H9 (cell line): ENCODE measurements at regions not wholly inside any gene's neighbourhood (a gene's known extent, or its start where the extent isn't known, plus 50 kb on each side); places are given as distances from the start of the nearest gene placed in this dataset.

Experiments
- DNase-seq: peaks from one replicate; pipeline ENCODE4 v3.0.0-alpha.2; 2017
- H2AFZ ChIP-seq: one replicate; pipeline ENCODE4 v1.6.1; 2013; ENCODE audit warnings: mild to moderate bottlenecking, low read length, control low read depth, moderate library complexity
- H2AK5ac ChIP-seq: 2 replicates; pipeline ENCODE4 v1.6.1; 2013; ENCODE audit warnings: low read length, control low read depth, mixed read lengths; ENCODE audit not compliant: insufficient read length
- H2BK120ac ChIP-seq: one replicate; pipeline ENCODE4 v1.6.1; 2013; ENCODE audit warnings: low read depth, mild to moderate bottlenecking, low read length, control low read depth, inconsistent platforms; ENCODE audit not compliant: poor library complexity, severe bottlenecking
- H2BK12ac ChIP-seq: 2 replicates; pipeline ENCODE4 v1.6.1; 2013; ENCODE audit warnings: low read length, control low read depth, mixed read lengths, low read depth; ENCODE audit not compliant: insufficient read length
- H2BK15ac ChIP-seq: 2 replicates; pipeline ENCODE4 v1.6.1; 2013; ENCODE audit warnings: low read depth, low read length, control low read depth
- H2BK20ac ChIP-seq: one replicate; pipeline ENCODE4 v1.6.1; 2013; ENCODE audit warnings: low read depth, mild to moderate bottlenecking, low read length, control low read depth, inconsistent platforms; ENCODE audit not compliant: poor library complexity, severe bottlenecking
- H2BK5ac ChIP-seq: 2 replicates; pipeline ENCODE4 v1.6.1; 2013; ENCODE audit warnings: low read length, control low read depth, mixed read lengths; ENCODE audit not compliant: insufficient read length
- H3K14ac ChIP-seq: 2 replicates; pipeline ENCODE4 v1.6.1; 2013; ENCODE audit warnings: low read length, control low read depth; ENCODE audit not compliant: insufficient read depth
- H3K18ac ChIP-seq: 2 replicates; pipeline ENCODE4 v1.6.1; 2013; ENCODE audit warnings: low read depth, mild to moderate bottlenecking, mixed read lengths, low read length, control low read depth; ENCODE audit not compliant: insufficient read length
- H3K23ac ChIP-seq: 2 replicates; pipeline ENCODE4 v1.6.1; 2013; ENCODE audit warnings: low read length, control low read depth, mixed read lengths, low read depth; ENCODE audit not compliant: insufficient read length
- H3K23me2 ChIP-seq: 2 replicates; pipeline ENCODE4 v1.6.1; 2013; ENCODE audit warnings: low read depth, mild to moderate bottlenecking, mixed read lengths, low read length, control low read depth; ENCODE audit not compliant: insufficient read length, poor library complexity, severe bottlenecking
- H3K27ac ChIP-seq: 2 replicates; pipeline ENCODE4 v1.5.1; 2013; ENCODE audit warnings: low read length, control low read depth, mixed read lengths, low read depth; ENCODE audit not compliant: insufficient read length
- H3K27me3 ChIP-seq: 2 replicates; pipeline ENCODE4 v1.6.1; 2013; ENCODE audit warnings: low read length, control low read depth, inconsistent platforms; ENCODE audit not compliant: insufficient read depth
- H3K4ac ChIP-seq: 2 replicates; pipeline ENCODE4 v1.6.1; 2013; ENCODE audit warnings: low read depth, mild to moderate bottlenecking, control low read depth, inconsistent platforms, low read length, moderate library complexity
- H3K4me1 ChIP-seq: 2 replicates; pipeline ENCODE4 v1.6.1; 2013; ENCODE audit warnings: low read length, control low read depth, inconsistent platforms; ENCODE audit not compliant: insufficient read depth
- H3K4me2 ChIP-seq: 2 replicates; pipeline ENCODE4 v1.6.1; 2013; ENCODE audit warnings: low read length, control low read depth, mixed read lengths; ENCODE audit not compliant: insufficient read length, insufficient read depth
- H3K56ac ChIP-seq: 2 replicates; pipeline ENCODE4 v1.6.1; 2013; ENCODE audit warnings: low read depth, mild to moderate bottlenecking, mixed read lengths, low read length, control low read depth; ENCODE audit not compliant: insufficient read length
- H3K79me1 ChIP-seq: 2 replicates; pipeline ENCODE4 v1.6.1; 2013; ENCODE audit warnings: low read depth, mild to moderate bottlenecking, moderate library complexity, low read length, control low read depth, inconsistent platforms; ENCODE audit not compliant: insufficient read depth, poor library complexity, severe bottlenecking
- H3K79me2 ChIP-seq: 2 replicates; pipeline ENCODE4 v1.6.1; 2013; ENCODE audit warnings: low read length, control low read depth, inconsistent platforms; ENCODE audit not compliant: insufficient read depth
- H3K9ac ChIP-seq: 2 replicates; pipeline ENCODE4 v1.6.1; 2013; ENCODE audit warnings: low read length, control low read depth, mixed read lengths; ENCODE audit not compliant: insufficient read length; ENCODE audit errors: extremely low read depth
- H3K9me3 ChIP-seq: one replicate; pipeline ENCODE4 v1.6.1; 2013; ENCODE audit warnings: low read depth, low read length, inconsistent platforms; ENCODE audit not compliant: control insufficient read depth
- H3T11ph ChIP-seq: one replicate; pipeline ENCODE4 v1.6.1; 2013; ENCODE audit warnings: mild to moderate bottlenecking, low read length, control low read depth, inconsistent platforms
- H4K20me1 ChIP-seq: one replicate; pipeline ENCODE4 v1.6.1; 2013; ENCODE audit not compliant: control insufficient read depth, insufficient read length, insufficient read depth
- H4K5ac ChIP-seq: 2 replicates; pipeline ENCODE4 v1.6.1; 2013; ENCODE audit warnings: low read depth, mild to moderate bottlenecking, mixed read lengths, low read length, control low read depth; ENCODE audit not compliant: insufficient read length
- H4K8ac ChIP-seq: replicated peaks from 2 replicates; pipeline ENCODE4 v1.6.1; 2013; ENCODE audit warnings: low read length, control low read depth, mixed read lengths, low read depth; ENCODE audit not compliant: insufficient read length
- H4K91ac ChIP-seq: 2 replicates; pipeline ENCODE4 v1.6.1; 2013; ENCODE audit warnings: low read depth, mild to moderate bottlenecking, moderate library complexity, mixed read lengths, low read length, control low read depth; ENCODE audit not compliant: insufficient read length
- H3K27ac Mint-ChIP-seq, 3 experiments: 2 replicates in 2 of 3; 3 replicates in 1 of 3; pipeline ENCODE4 v1.8.0; 2020 to 2021; ENCODE audit warnings: mixed read lengths in 3 of 3, mild to moderate bottlenecking in 1 of 3, moderate library complexity in 1 of 3
- H3K27me3 Mint-ChIP-seq: 2 replicates; pipeline ENCODE4 v1.8.0; 2021; ENCODE audit warnings: low read depth, mild to moderate bottlenecking, moderate library complexity, mixed read lengths
- H3K36me3 Mint-ChIP-seq, 3 experiments: 2 replicates in 2 of 3; 3 replicates in 1 of 3; pipeline ENCODE4 v1.8.0; 2020 to 2021; ENCODE audit warnings: low read depth in 3 of 3, mixed read lengths in 3 of 3; ENCODE audit not compliant: insufficient read depth in 1 of 3
- H3K4me1 Mint-ChIP-seq, 2 experiments: 2 replicates each; pipeline ENCODE4 v1.8.0; 2020; ENCODE audit warnings: mixed read lengths in 2 of 2
- H3K4me3 Mint-ChIP-seq, 2 experiments: 2 replicates in 1 of 2; 3 replicates in 1 of 2; pipeline ENCODE4 v1.8.0; 2020 to 2021; ENCODE audit warnings: mild to moderate bottlenecking in 2 of 2, mixed read lengths in 2 of 2, moderate library complexity in 1 of 2
- H3K9me3 Mint-ChIP-seq, 2 experiments: 2 replicates in 1 of 2; 3 replicates in 1 of 2; pipeline ENCODE4 v1.8.0; 2020; ENCODE audit warnings: mild to moderate bottlenecking in 2 of 2, mixed read lengths in 2 of 2, moderate library complexity in 1 of 2
- CTCF ChIP-seq: fragments of 200-600 bp; sonication (generic); conservative IDR thresholded peaks from 3 replicates; pipeline ENCODE4 v1.8.0; 2021; ENCODE audit warnings: antibody characterized with exemption, mild to moderate bottlenecking
- WGBS: extraction: QIAGEN DNeasy Blood & Tissue Kit; methylation state at CpG from one replicate; pipeline ENCODE4 v1.1.7; 2013; ENCODE audit warnings: missing lambda C conversion rate, low lambda C conversion rate, mixed read lengths; ENCODE audit not compliant: insufficient read length; ENCODE audit errors: extremely low coverage; 5-methylcytosine and 5-hydroxymethylcytosine counted together

- Histone ChIP-seq H4K91ac (no peak overlapping the region), H3K27ac (no peak overlapping the region), H3K23ac (no peak overlapping the region), H3K79me1 (no peaks in the 10 kb centered on the region), H2BK20ac (no peak overlapping the region), H3K18ac (no peak overlapping the region), H2AK5ac (no peak overlapping the region), H3K4ac (no peak overlapping the region), H3K14ac (no peak overlapping the region), H3K27me3 (no peaks in the 10 kb centered on the region), H3K56ac (no peak overlapping the region), H3T11ph (no peak overlapping the region), H3K23me2 (no peaks in the 10 kb centered on the region), H3K4me2 (no peak overlapping the region), H4K20me1 (no peaks in the 10 kb centered on the region), H3K9me3 (peaks cover 9% of the 10 kb centered on the region), H3K9ac (no peak overlapping the region), H3K4me1 (peaks cover 2% of the 10 kb centered on the region; the same call in 1 of the 2 replicates), H3K79me2 (no peaks in the 10 kb centered on the region), H2BK15ac (no peak overlapping the region), H2AFZ (no peak overlapping the region), H4K5ac (no peak overlapping the region), H2BK12ac (no peak overlapping the region), H2BK5ac (no peak overlapping the region), H4K8ac (no peak overlapping the region), H2BK120ac (no peak overlapping the region)
- no peak for DNase-seq
- WGBS, result no CpG with 5 or more reads among the region's 3 CpGs
- no peak for TF ChIP-seq CTCF
- no peaks in the 10 kb centered on the region for H3K27me3 Mint-ChIP-seq
- no peak overlapping the region for H3K27ac Mint-ChIP-seq
- no peak overlapping the region for H3K4me3 Mint-ChIP-seq
- peaks cover 5 to 7% of the 10 kb centered on the region in 2 experiments; a peak in 4 of 5 replicates for H3K9me3 Mint-ChIP-seq
- H3K36me3 Mint-ChIP-seq, result peaks cover 0 to 4% (median 0%) of the 10 kb centered on the region in 3 experiments; a peak in 2 of 7 replicates
- H3K4me1 Mint-ChIP-seq, result peaks cover 0 to 10% of the 10 kb centered on the region in 2 experiments; a peak in 1 of 4 replicates
Measured at GRCh38 chr5:155633338-155633957, 619.9 kb downstream of the KIF4B start.
